Hepatocyte (in vitro differentiated cells): ENCODE measurements at regions not wholly inside any gene's neighbourhood (a gene's known extent, or its start where the extent isn't known, plus 50 kb on each side); places are given as distances from the start of the nearest gene placed in this dataset.

Experiments used
- CTCF ChIP-seq: fragments of 200-600 bp; sonication (generic); IDR thresholded peaks from 2 replicates; pipeline ENCODE4 v1.5.1; 2016; ENCODE audit warnings: antibody characterized with exemption, mild to moderate bottlenecking; ENCODE audit not compliant: poor library complexity
- EZH2 ChIP-seq: fragments of 200-600 bp; sonication (generic); IDR thresholded peaks from 2 replicates; pipeline ENCODE4 v1.6.1; 2016; ENCODE audit warnings: antibody characterized with exemption, mild to moderate bottlenecking, borderline replicate concordance

- no peak for TF ChIP-seq CTCF
- no peak for TF ChIP-seq EZH2
Observed at GRCh38 chr1:238913210-238913609, 473.2 kb upstream of the CHRM3 start.
